ENCODE measurements at regions not wholly inside any gene's neighbourhood (a gene's known extent, or its start where the extent isn't known, plus 50 kb on each side); places are given as distances from the start of the nearest gene placed in this dataset.

DNA sequence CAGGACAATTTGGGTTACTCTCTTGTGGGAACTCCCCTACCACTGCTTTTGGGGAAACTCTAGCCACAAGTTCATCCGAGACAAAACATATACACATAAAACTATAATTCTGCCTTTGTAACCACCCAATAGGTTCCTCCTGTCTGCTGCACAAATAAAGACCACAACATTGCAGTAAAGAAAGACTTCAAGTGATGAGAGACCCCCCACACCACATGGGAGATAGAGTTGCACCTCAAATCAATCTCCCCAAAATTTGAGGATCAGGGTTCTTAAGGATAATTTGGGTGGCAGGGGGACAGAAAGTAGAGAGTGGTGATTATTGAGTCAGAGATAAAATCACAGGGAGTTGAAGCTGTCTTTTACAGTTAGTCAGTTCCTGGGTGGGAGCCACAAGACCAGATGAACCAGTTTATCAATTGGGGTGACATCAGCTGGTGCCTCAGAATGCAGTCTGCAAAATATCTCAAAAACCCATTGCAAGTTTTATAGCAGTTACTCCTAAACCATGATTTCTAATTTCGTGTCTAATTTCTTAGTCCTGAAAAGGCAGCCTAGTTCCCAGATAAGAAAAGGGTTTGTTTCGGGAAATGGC lies 1348.5 kb downstream of the PCDH9 start:
- Histone ChIP-seq H3K4me1 (no peaks in the 10 kb centered on the region), H3K9me3 (peaks cover 0 to 4% (median 0%) of the 10 kb centered on the region in 3 donors), H3K27me3 (no peaks in the 10 kb centered on the region), H3K27ac (no peak overlapping the region), H3K36me3 (no peaks in the 10 kb centered on the region), H3K4me3 (no peak overlapping the region)
- intact Hi-C loops (cut with DNase I), result no loop called here
- TF ChIP-seq, protein P1, sequence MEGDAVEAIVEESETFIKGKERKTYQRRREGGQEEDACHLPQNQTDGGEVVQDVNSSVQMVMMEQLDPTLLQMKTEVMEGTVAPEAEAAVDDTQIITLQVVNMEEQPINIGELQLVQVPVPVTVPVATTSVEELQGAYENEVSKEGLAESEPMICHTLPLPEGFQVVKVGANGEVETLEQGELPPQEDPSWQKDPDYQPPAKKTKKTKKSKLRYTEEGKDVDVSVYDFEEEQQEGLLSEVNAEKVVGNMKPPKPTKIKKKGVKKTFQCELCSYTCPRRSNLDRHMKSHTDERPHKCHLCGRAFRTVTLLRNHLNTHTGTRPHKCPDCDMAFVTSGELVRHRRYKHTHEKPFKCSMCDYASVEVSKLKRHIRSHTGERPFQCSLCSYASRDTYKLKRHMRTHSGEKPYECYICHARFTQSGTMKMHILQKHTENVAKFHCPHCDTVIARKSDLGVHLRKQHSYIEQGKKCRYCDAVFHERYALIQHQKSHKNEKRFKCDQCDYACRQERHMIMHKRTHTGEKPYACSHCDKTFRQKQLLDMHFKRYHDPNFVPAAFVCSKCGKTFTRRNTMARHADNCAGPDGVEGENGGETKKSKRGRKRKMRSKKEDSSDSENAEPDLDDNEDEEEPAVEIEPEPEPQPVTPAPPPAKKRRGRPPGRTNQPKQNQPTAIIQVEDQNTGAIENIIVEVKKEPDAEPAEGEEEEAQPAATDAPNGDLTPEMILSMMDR (IDR thresholded peaks at IDR 0.05), result no peak
- no peak for TF ChIP-seq POLR2A (IDR thresholded peaks at IDR 0.05)
- WGBS, 2 donors, result 74 to 83% methylated on average over 3 of the region's 3 CpGs
- no peak for DNase-seq

GRCh38 chr13:65875031-65875430 lies 1355.1 kb downstream of the PCDH9 start:
- no peak for TF ChIP-seq POLR2A (IDR thresholded peaks at IDR 0.05)
- TF ChIP-seq, protein P1 (IDR thresholded peaks at IDR 0.05), result no peak

GRCh38 chr13:65872448-65872847 lies 1357.7 kb downstream of the PCDH9 start:
- Histone ChIP-seq H3K27me3 (no peaks in the 10 kb centered on the region), H3K27ac (no peak overlapping the region), H3K36me3 (no peaks in the 10 kb centered on the region), H3K9me3 (no peaks in the 10 kb centered on the region), H3K4me3 (no peak overlapping the region), H3K4me1 (no peaks in the 10 kb centered on the region)
- DNase-seq, result no peak
- intact Hi-C loops (cut with DNase I), result no loop called here
- TF ChIP-seq, protein P1 (IDR thresholded peaks at IDR 0.05), result no peak
- TF ChIP-seq POLR2A (IDR thresholded peaks at IDR 0.05), result no peak

More at GRCh38 chr13:65875031-65875430, 1355.1 kb downstream of the PCDH9 start:
- intact Hi-C loops (cut with DNase I), result no loop called here
- H3K27me3 ChIP-seq, result no peaks in the 10 kb centered on the region
- no peak for DNase-seq
- H3K27ac ChIP-seq, result no peak overlapping the region
- no peaks in the 10 kb centered on the region for H3K36me3 ChIP-seq
- H3K4me3 ChIP-seq, result no peak overlapping the region
- no peaks in the 10 kb centered on the region for H3K4me1 ChIP-seq
- H3K9me3 ChIP-seq, result no peaks in the 10 kb centered on the region

GRCh38 chr13:65868884-65869283 lies 1361.3 kb downstream of the PCDH9 start:
- Histone ChIP-seq H3K27ac (no peak overlapping the region), H3K36me3 (no peaks in the 10 kb centered on the region), H3K4me1 (no peaks in the 10 kb centered on the region), H3K27me3 (no peaks in the 10 kb centered on the region), H3K4me3 (no peak overlapping the region), H3K9me3 (no peaks in the 10 kb centered on the region)
- intact Hi-C loops (cut with DNase I), result no loop called here
- TF ChIP-seq, protein P1 (IDR thresholded peaks at IDR 0.05), result no peak
- TF ChIP-seq POLR2A (IDR thresholded peaks at IDR 0.05), result no peak
- WGBS, 2 donors, result 65 to 67% methylated on average over 6 of the region's 6 CpGs
- DNase-seq, result no peak

DNA sequence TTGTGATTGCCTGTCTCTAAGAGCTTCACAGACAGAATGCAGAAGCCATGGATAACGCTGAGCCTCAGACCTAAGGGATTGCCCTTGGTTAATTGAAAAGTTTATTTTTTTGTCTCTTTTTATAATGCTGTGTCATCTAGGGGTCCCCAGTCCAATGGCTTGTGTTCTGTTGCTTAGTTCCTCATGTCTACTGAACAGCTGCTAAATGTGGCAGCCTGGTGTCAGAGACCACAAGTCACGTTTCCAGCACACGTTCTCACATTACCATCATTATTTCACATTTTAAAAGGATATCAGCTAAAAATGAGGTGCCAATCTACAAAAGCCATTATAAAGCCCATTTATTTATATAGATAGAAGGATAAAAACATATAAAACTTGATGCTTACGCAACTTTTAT lies 1362.0 kb downstream of the PCDH9 start:
- 82 to 87% methylated on average over 4 of the region's 4 CpGs for WGBS, 2 donors
- no peak for TF ChIP-seq POLR2A (IDR thresholded peaks at IDR 0.05)
- TF ChIP-seq, protein P1 (IDR thresholded peaks at IDR 0.05), result no peak
- no peak overlapping the region for H3K27ac ChIP-seq
- no peaks in the 10 kb centered on the region for H3K4me1 ChIP-seq
- H3K9me3 ChIP-seq, result no peaks in the 10 kb centered on the region
- no peak overlapping the region for H3K4me3 ChIP-seq
- DNase-seq, result no peak
- H3K27me3 ChIP-seq, result no peaks in the 10 kb centered on the region
- intact Hi-C loops (cut with DNase I), result no loop called here
- H3K36me3 ChIP-seq, result no peaks in the 10 kb centered on the region
